Activated T-cell treated with anti-CD3 and anti-CD28 coated beads, Interleukin-2, amount 50 U/mL, for 72 hours (primary cell): ENCODE measurements at regions not wholly inside any gene's neighbourhood (a gene's known extent, or its start where the extent isn't known, plus 50 kb on each side); places are given as distances from the start of the nearest gene placed in this dataset.

Source experiments
- ATAC-seq, 2 donors: fragments of 150-1000 bp; cut with Tn5 transposase; replicated peaks in 1 of 2; 2 replicates each; pipeline ENCODE4 v1.10.0; 2021; ENCODE audit warnings: moderate library complexity in 2 of 2, mild to moderate bottlenecking in 1 of 2
- DNase-seq, 2 donors: peaks; one replicate each; pipeline ENCODE4 v3.0.0; 2021 to 2022; ENCODE audit warnings: mixed read lengths in 1 of 2
- H3K27ac Mint-ChIP-seq: one replicate; pipeline ENCODE4 v1.8.0; 2022; ENCODE audit warnings: mild to moderate bottlenecking, moderate library complexity, mixed read lengths
- H3K27me3 Mint-ChIP-seq: one replicate; pipeline ENCODE4 v1.8.0; 2022; ENCODE audit warnings: low read depth, mixed read lengths
- H3K36me3 Mint-ChIP-seq, 2 donors: one replicate each; pipeline ENCODE4 v1.8.0; 2022; ENCODE audit warnings: mixed read lengths in 2 of 2, mild to moderate bottlenecking in 1 of 2; ENCODE audit not compliant: insufficient read depth in 2 of 2
- H3K4me1 Mint-ChIP-seq: one replicate; pipeline ENCODE4 v1.8.0; 2022; ENCODE audit warnings: low read depth, mixed read lengths
- H3K4me3 Mint-ChIP-seq, 2 donors: one replicate each; pipeline ENCODE4 v1.8.0; 2022; ENCODE audit warnings: mild to moderate bottlenecking in 2 of 2, mixed read lengths in 2 of 2, moderate library complexity in 2 of 2
- H3K9me3 Mint-ChIP-seq, 2 donors: one replicate each; pipeline ENCODE4 v1.8.0; 2022; ENCODE audit warnings: mixed read lengths in 2 of 2

- Mint-ChIP-seq H3K27me3 (peaks cover 7% of the 10 kb centered on the region), H3K4me3 (no peak overlapping the region), H3K4me1 (no peaks in the 10 kb centered on the region), H3K9me3 (peaks cover 0 to 3% of the 10 kb centered on the region in 2 donors), H3K27ac (no peak overlapping the region), H3K36me3 (no peaks in the 10 kb centered on the region)
- no peak for DNase-seq
- ATAC-seq = no peak
These were observed 66.6 kb upstream of the LIMCH1 start for GRCh38 chr4:41471126-41472071.

GRCh38 chr4:41472081-41472480 lies 65.9 kb upstream of the LIMCH1 start:
- H3K27me3 Mint-ChIP-seq = peaks cover 7% of the 10 kb centered on the region
- no peaks in the 10 kb centered on the region for H3K36me3 Mint-ChIP-seq
- no peak overlapping the region for H3K27ac Mint-ChIP-seq
- H3K4me1 Mint-ChIP-seq = no peaks in the 10 kb centered on the region
- H3K9me3 Mint-ChIP-seq = peaks cover 0 to 3% of the 10 kb centered on the region in 2 donors
- DNase-seq (no peak), ATAC-seq (no peak)
- no peak overlapping the region for H3K4me3 Mint-ChIP-seq

- H3K4me3 Mint-ChIP-seq = no peak overlapping the region
- DNase-seq (no peak), ATAC-seq (no peak)
- no peaks in the 10 kb centered on the region for H3K36me3 Mint-ChIP-seq
- peaks cover 0 to 3% of the 10 kb centered on the region in 2 donors for H3K9me3 Mint-ChIP-seq
- no peak overlapping the region for H3K27ac Mint-ChIP-seq
- no peaks in the 10 kb centered on the region for H3K4me1 Mint-ChIP-seq
- H3K27me3 Mint-ChIP-seq = peaks cover 7% of the 10 kb centered on the region
These were observed 64.8 kb upstream of the LIMCH1 start for GRCh38 chr4:41473176-41473575.

- Mint-ChIP-seq H3K27me3 (peaks cover under 1% of the 10 kb centered on the region), H3K4me1 (no peaks in the 10 kb centered on the region), H3K36me3 (no peaks in the 10 kb centered on the region), H3K9me3 (peaks cover 0 to under 1% of the 10 kb centered on the region in 2 donors), H3K27ac (no peak overlapping the region), H3K4me3 (no peak overlapping the region)
- DNase-seq (no peak), ATAC-seq (no peak)
These were observed 62.6 kb upstream of the LIMCH1 start for GRCh38 chr4:41475402-41475801.

GRCh38 chr4:41476310-41476885 lies 61.6 kb upstream of the LIMCH1 start:
- no peaks in the 10 kb centered on the region for H3K27me3 Mint-ChIP-seq
- no peak overlapping the region for H3K27ac Mint-ChIP-seq
- H3K4me1 Mint-ChIP-seq = no peaks in the 10 kb centered on the region
- H3K9me3 Mint-ChIP-seq = no peaks in the 10 kb centered on the region
- no peak overlapping the region for H3K4me3 Mint-ChIP-seq
- no peak for DNase-seq
- ATAC-seq = no peak
- H3K36me3 Mint-ChIP-seq = no peaks in the 10 kb centered on the region

GRCh38 chr4:41477181-41477905 lies 60.6 kb upstream of the LIMCH1 start:
- Mint-ChIP-seq H3K36me3 (no peaks in the 10 kb centered on the region), H3K4me1 (no peaks in the 10 kb centered on the region), H3K4me3 (no peak overlapping the region), H3K9me3 (no peaks in the 10 kb centered on the region), H3K27ac (no peak overlapping the region), H3K27me3 (no peaks in the 10 kb centered on the region)
- DNase-seq = no peak
- ATAC-seq = no peak

- Mint-ChIP-seq H3K36me3 (no peaks in the 10 kb centered on the region), H3K27me3 (no peaks in the 10 kb centered on the region), H3K4me3 (no peak overlapping the region), H3K4me1 (no peaks in the 10 kb centered on the region), H3K27ac (no peak overlapping the region), H3K9me3 (no peaks in the 10 kb centered on the region)
- no peak for ATAC-seq
- no peak for DNase-seq
These were observed 59.4 kb upstream of the LIMCH1 start for GRCh38 chr4:41478518-41478917.

- Mint-ChIP-seq H3K4me3 (no peak overlapping the region), H3K4me1 (no peaks in the 10 kb centered on the region), H3K36me3 (no peaks in the 10 kb centered on the region), H3K27me3 (no peaks in the 10 kb centered on the region), H3K27ac (no peak overlapping the region), H3K9me3 (no peaks in the 10 kb centered on the region)
- DNase-seq (no peak), ATAC-seq (no peak)
These were observed 57.1 kb upstream of the LIMCH1 start for GRCh38 chr4:41480896-41481311.

- ATAC-seq (no peak), DNase-seq (no peak)
- H3K27ac Mint-ChIP-seq = no peak overlapping the region
- no peak overlapping the region for H3K4me3 Mint-ChIP-seq
- H3K9me3 Mint-ChIP-seq = no peaks in the 10 kb centered on the region
- no peaks in the 10 kb centered on the region for H3K36me3 Mint-ChIP-seq
- no peaks in the 10 kb centered on the region for H3K4me1 Mint-ChIP-seq
- H3K27me3 Mint-ChIP-seq = no peaks in the 10 kb centered on the region
These were observed 54.2 kb upstream of the LIMCH1 start for GRCh38 chr4:41483771-41484170.

- Mint-ChIP-seq H3K4me1 (no peaks in the 10 kb centered on the region), H3K9me3 (no peaks in the 10 kb centered on the region), H3K27ac (no peak overlapping the region), H3K36me3 (no peaks in the 10 kb centered on the region), H3K27me3 (no peaks in the 10 kb centered on the region), H3K4me3 (no peak overlapping the region)
- DNase-seq = no peak
- ATAC-seq = no peak
These were observed 52.9 kb upstream of the LIMCH1 start for GRCh38 chr4:41485041-41485440.

- no peaks in the 10 kb centered on the region for H3K4me1 Mint-ChIP-seq
- no peak overlapping the region for H3K27ac Mint-ChIP-seq
- no peak overlapping the region for H3K4me3 Mint-ChIP-seq
- no peaks in the 10 kb centered on the region for H3K36me3 Mint-ChIP-seq
- no peaks in the 10 kb centered on the region for H3K27me3 Mint-ChIP-seq
- no peak for ATAC-seq
- no peak for DNase-seq
- no peaks in the 10 kb centered on the region for H3K9me3 Mint-ChIP-seq
These were observed 50.0 kb upstream of the LIMCH1 start for GRCh38 chr4:41487868-41488440.
